ENCODE measurements at regions not wholly inside any gene's neighbourhood (a gene's known extent, or its start where the extent isn't known, plus 50 kb on each side); places are given as distances from the start of the nearest gene placed in this dataset.

DNA sequence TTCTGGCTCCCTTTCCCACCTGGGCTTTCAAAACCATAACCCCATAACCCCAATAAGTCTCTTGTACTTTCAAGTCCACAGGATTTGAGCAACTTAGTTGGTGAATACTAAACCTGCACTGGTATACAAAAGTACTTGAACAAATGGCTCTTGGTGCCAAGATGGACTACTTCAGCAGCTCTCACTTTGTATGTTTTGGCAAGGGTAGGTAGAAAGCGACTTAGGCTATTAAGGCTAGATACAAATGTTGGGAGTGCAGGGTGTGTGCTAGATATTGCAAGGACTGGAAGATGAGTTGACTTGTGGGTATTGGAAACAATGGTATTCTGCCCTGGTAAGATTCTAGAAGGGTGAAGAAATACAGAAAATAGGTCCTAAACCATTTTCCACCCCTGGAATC, 182.6 kb upstream of the MOCS1 start:
- DNase-seq (no peak), ATAC-seq (no peak)
- intact Hi-C loops (cut with micrococcal nuclease) = no loop called here

DNA sequence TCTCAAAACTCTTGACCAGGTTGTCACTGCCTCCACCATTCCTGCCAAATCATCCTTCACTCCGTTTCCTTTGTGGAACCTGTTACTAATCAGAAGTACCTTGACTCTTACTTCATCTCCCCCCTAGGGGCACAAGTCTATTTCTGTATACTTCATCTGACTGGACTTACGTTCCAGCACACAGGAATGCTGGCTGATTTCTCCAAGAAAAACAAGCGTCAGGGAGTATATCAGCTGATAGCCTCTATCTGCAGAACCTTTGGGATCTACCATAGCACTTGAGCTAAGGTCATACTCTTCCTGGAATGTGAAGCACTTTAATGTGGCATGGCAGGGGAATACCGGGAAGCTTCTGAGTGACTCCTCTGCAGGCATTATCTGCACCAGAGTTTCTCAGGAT, 178.1 kb upstream of the MOCS1 start:
- DNase-seq = no peak
- no peak for ATAC-seq
- intact Hi-C loops (cut with micrococcal nuclease) = no loop called here

DNA sequence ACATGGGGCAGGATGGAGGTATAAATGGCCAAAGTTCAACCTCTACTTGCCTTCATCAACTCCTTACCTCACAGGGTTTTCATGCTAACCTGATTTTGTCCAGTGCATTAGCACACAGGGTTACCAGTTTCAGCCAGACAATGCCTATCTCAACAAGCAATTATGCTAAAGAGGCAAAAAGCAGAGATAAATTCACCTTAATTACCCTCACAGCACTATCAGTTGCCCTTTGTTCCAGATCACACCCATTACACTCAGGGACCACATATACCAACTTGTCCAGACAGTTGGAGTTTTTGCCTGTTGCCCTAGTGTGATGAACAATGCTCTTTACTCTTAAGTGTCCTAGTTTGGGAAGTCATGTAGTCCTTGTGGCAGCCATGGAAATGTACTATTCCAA, 174.5 kb upstream of the MOCS1 start:
- DNase-seq = no peak
- intact Hi-C loops (cut with micrococcal nuclease) = no loop called here

DNA sequence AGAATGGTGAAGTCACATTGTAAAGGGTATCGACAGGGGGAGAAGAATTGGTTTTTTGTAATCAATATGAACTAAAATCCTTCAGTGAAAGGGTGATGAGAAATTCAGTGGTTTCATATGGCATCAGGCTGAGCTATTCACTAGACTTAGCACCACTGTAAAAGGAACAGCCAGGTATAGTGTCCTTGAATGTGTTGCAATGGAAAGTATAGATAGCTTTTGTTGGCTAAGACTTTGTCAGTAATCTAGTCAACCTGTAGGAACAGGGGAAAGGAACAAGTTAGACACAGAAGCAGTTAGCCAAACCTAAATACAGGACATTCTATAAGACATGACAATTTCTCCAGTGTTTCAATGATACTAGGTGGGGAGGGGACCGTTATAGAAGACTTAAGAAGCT, 172.6 kb upstream of the MOCS1 start:
- intact Hi-C loops (cut with micrococcal nuclease) = no loop called here
- ATAC-seq (no peak), DNase-seq (no peak)

More for the DNA sequence above, 174.5 kb upstream of the MOCS1 start:
- ATAC-seq = no peak

DNA sequence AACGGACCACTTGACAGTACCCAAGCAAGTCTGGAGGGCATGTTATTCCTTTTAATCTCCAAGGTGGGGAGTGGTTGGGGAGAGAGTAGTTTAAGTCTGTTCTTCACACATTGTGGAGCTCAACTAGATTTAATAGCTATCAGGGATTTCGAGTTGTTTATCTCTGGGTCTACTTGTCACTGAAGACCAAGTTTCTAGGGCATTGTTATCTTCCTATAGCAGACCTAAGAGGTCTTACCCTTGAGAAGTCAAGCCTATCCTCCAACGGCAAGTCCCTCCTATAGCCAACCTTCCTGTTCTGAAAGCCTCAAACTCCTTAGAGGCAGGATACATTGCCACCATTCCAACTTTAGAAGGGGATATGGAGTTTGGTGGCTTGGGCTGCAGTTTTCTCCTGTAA, 164.5 kb upstream of the MOCS1 start:
- no peak for ATAC-seq
- no peak for DNase-seq
- intact Hi-C loops (cut with micrococcal nuclease) = no loop called here

DNA sequence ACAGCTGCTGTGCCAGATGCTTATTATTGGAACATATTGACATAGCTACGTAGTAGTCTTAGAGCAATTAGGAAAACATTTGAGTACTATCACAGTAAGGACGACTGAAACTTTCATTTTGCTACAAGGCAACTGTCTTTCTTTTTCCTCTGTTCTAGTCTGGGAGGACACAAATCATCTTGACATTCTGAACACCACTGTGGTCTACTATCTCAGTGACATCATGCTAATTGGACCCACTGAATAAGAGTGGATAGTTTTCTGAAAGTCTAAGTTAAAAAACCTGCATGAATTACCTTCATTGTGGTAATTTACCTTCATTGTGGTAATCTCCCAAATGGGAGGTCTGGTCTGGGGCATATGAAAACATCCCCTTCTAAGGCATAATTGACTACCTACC, 163.3 kb upstream of the MOCS1 start:
- DNase-seq (no peak), ATAC-seq (no peak)
- intact Hi-C loops (cut with micrococcal nuclease) = no loop called here

DNA sequence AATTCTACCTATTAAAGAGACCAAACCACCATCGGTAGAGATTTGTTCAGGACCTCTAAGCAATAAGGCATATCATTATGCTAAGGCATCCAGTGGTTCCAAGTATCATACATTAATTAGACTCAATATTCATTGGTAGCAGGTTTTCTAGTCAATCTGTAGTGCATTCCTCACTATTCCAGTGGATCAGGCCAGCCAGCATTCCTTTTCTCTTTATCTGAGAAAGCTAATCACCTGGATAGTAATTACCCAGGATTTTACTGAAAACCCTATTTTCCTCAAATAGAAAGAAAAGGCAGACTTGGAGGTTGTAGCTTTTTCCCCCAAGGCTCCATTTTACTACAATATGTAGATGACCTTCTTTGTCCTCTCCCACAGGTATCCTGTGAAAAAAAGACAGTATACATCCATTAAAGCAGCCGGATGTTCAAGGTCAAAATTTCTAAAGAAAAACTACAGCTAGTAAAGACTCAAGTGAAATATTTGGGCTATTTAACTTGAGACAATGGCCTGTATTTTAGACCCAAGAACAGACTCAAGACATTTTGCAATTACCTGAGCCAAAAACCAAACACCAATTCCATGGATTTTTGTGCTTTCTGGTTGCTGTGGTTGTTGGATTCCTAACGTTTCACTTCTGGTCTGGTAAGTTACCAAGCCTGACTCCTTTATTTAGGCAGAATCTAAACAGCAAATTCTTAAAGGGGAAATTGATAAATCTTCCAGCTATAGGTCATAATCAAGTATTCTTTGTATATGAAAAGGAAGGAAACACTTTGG, 149.1 kb upstream of the MOCS1 start:
- no peak for DNase-seq
- no peak for ATAC-seq
- intact Hi-C loops (cut with micrococcal nuclease) = no loop called here

DNA sequence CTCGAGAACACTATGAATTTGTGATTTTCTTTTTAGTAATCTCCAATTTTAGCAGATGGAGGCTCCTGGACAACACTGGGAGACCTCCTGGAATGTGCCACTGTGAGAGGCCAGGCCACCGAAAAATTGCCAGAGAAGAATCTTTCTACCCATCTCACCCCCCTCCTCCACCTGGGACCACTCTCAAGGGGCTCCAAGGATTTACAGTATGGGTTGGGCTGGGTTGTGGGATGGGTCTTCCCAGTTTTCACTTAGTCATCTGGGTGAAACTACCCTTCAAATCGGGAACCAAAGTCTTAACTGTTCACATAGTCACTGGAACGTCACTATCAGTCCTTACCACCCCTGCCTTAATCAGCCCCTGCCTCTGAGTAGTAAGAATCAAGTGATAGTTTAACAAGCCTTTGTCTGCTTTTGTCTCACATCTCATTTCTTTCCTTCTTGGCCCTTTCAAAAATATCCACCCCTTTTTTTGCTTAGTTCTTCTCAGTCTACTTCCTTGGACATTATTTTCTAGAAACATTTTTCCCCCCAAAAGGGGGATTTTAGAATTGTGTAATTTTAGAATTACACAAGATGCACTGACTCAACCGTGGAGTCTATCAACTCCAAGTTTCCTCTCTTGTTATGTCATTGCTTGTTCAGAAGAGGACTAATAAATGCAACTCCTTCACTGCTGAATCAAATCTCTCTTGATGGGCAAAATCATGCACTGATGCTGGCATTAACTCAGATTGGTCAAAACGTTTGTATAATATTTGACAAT, 148.2 kb upstream of the MOCS1 start:
- DNase-seq (no peak), ATAC-seq (no peak)
- intact Hi-C loops (cut with micrococcal nuclease) = no loop called here

DNA sequence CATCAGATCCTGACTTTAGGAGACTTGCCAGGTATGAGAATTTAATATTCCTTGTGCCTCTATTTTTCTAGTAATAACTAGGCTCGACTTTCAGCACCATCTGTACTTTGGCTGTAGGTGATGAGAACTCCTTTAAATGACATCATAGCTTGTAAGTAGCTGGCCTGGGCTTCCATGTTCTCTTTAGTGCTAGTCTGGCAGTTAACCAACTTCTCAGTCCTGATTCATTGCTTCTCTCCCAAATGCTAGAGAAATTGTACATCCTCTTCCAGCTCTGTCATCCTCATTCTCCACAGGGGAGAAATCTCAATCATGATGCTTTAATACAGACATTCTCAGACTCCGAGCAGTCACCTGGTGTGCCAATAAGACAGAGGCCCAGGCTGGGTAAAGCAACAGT, 143.5 kb upstream of the MOCS1 start:
- DNase-seq = no peak
- ATAC-seq = no peak
- intact Hi-C loops (cut with micrococcal nuclease) = no loop called here

DNA sequence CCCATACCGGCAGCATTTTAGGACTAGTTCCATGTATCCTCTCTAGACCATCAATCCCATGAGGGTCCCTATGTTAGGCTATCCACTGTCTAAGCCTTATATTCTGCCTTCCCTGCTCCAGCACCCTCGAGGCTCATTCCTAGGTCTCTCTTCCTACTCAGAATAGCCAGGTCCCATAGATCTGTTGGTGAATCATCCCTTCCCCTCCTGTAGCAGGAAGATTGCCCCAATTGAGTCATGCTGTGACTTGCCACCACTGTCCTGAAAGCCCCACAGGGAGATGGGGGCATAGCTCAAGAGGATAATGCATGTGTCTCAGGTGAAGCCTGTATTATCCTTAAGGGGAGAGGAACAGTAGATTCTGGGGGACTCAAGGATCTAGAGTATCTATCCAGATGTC, 143.1 kb upstream of the MOCS1 start:
- ATAC-seq = no peak
- intact Hi-C loops (cut with micrococcal nuclease) = no loop called here
- no peak for DNase-seq

DNA sequence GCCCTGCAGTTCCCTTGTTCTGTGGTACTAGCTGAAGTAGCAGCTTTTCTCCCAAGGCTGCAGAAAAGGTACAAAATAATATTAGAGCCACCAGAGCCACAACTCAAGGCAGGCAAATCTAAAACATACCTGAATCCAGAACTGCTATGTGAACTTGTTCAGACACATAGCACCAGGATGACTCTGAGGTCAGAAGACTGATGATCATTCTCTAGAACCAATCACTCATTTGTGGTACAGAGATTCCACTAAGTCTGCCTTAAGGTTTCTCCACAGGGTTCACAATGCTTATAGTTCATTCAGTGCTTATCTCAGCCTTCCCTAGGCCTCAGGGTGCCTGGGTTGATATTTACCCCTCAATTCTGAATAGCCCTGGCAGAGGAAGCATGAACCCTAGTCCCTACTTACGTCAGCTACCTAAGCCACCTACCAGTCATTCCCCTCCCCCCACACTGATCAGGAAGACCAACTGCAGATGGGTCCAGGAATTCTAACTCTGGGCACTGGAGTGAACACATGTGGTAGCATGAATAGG, 140.9 kb upstream of the MOCS1 start:
- ATAC-seq (no peak), DNase-seq (no peak)
- intact Hi-C loops (cut with micrococcal nuclease) = no loop called here

DNA sequence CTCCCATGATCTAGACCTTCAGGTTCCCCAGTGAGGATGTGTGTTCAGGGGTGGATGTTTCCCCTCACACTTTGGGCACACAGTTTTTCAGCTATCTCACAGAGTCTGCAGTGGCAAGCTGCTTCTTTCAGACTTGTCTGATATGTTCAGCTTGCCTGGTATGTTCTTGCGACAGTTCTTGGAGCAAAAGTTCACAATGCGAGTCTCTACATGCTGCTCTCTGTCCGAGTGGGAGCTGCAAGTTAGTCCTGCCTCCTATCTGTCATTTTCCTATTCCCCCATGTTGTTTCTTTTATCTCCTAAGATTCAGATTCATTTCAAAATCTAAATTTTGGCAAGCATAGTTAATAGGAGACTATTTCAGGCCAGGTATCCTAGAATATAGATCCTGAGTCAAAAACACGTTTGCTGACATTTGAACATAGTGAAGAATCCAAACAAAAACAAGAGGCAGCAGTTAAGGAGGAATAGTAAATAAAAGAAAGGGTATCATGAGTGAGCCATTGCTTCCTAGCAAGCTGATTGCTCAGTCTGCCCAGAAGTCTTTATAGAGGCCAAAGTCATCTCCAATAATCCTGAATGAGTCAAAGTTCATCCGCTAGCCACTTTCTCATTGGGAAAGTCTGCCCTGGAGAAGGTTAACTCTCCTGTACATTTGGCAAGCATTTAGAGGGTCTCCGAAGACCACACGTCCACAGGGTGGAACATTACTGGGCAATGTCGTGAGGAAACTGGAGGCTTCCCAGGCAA, 140.2 kb upstream of the MOCS1 start:
- no peak for ATAC-seq
- intact Hi-C loops (cut with micrococcal nuclease) = no loop called here
- no peak for DNase-seq

DNA sequence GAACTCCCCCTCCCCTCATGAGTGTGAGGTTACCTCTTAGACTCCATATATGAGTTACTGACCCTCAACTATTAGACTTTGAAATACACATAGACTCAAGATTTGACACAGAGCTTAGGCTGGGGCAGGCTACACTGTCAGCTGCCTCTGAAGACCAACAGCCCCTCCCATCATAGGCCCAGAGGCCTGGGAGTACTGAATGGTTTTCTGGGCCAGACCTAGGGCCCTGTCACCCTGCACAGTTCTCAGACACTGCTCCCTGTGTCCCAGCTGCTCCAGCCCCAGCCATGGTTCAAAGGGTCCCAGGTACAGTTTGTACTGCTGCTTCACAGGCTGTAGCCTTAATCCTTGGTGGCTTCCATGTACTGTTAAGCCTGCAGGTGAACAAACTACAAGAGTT, 132.1 kb upstream of the MOCS1 start:
- ATAC-seq (no peak), DNase-seq (no peak)
- intact Hi-C loops (cut with micrococcal nuclease) = no loop called here

DNA sequence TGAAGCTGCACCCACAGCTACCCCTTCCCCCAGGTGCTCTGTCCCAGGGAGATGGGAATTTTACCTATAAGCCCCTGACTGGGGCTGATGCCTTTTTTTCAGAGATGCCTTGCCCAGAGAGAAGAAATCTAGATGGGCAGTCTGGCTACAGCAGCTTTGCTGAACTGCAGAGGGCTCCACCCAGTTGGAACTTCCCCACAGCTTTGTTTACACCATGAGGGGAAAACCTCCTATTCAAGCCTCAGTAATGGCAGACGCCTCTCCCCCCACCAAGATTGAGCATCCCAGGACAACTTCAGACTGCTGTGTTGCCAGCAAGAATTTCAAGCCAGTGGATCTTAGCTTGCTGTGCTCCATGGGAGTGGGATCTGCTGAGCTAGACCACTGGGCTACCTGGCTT, 122.6 kb upstream of the MOCS1 start:
- intact Hi-C loops (cut with micrococcal nuclease) = no loop called here
- no peak for DNase-seq

DNA sequence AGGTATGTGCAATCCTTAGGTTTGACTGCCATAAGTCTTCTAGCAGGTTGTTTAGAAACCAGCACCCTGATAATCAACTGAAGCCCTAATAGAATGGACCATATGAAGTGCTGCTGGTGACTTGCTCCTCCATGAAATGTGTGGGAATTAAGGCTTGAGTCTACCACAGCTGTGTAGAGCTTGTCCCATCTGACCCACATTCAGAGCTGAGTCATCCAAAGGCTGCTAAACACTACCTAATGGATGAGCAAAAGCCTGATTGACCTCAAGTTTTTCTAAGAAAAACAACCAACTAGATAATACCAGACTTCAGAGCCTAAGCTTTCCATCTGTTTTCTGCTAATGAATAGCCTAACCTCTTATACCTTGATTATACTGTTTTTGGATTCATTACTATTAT, 120.3 kb upstream of the MOCS1 start:
- DNase-seq (no peak), ATAC-seq (no peak)
- intact Hi-C loops (cut with micrococcal nuclease) = no loop called here

More for the DNA sequence above, 122.6 kb upstream of the MOCS1 start:
- ATAC-seq = no peak

DNA sequence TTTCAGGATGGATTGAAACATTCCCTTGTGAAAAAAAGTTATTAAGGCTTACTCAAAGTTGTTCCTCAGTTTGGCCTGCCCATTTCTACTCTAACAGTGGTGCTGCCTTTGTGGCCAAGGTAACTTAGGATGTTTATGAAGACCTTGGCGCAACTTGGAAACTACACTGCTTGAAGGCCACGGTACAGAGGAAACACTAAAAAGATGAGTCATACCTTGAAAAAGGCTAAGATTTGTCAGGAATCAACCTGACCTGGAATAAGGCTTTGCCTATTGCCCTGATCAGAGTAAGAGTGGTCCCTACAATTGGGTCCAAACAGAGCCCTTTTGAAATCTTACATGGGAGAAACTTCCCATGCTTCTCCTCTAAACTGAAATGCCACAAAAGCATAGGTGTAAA, 119.9 kb upstream of the MOCS1 start:
- ATAC-seq (no peak), DNase-seq (no peak)
- intact Hi-C loops (cut with micrococcal nuclease) = no loop called here

DNA sequence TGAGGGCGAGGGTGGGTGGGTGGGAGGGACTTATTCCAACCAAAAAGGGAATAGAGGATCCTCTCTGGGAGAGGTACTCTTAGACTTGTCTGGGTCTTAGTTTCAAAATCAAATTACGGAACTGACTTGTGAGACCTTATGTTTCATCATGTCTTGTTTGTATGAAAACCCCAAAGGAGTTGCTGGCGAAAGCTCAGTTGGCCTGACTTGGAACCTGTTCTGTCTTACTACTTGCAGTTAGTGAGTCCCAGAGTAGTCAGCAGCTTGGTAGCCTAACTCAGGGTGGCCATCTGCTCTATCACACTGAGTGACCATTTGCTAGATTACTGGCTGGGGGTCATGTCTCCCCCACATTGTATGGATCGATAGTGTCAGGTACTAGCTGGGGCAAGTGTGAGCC, 114.9 kb upstream of the MOCS1 start:
- DNase-seq = no peak
- no peak for ATAC-seq
- intact Hi-C loops (cut with micrococcal nuclease) = no loop called here

DNA sequence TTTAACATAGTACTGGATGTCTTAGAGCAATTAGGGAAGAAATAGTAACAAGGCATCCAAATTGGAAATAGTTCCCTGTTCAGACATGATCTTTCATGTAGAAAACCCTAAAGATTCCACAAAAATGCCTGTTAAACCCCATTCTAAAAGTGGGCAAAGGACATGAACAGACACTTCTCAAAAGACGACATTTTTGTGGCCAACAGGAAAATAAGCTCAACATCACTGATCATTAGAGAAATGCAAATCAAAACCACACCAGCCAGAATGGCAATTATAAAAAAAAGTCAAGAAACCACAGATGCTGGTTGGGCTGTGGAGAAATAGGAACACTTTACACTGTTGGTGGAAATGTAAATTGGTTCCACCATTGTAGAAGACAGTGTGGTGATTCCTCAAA, 109.9 kb upstream of the MOCS1 start:
- DNase-seq (no peak), ATAC-seq (no peak)
- intact Hi-C loops (cut with micrococcal nuclease) = no loop called here

DNA sequence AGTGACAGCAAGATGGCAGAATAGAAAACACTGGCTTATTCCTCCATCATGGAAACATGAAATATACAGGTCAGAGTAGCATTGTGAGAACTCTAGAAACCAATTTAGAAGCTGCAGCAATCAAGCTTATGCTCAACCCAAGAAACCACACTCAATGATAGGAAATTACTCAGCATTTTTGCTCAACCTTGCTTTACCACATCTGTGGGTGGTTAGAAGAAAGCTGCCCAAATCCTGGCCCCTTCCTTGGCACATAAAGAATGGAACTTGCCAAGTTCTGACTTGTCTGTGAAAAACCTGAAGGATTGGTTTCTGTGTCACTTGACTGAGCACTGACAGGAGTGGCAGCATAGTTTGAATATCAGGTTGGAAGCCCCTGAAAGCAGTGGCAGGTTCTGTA, 108.0 kb upstream of the MOCS1 start:
- no peak for DNase-seq
- no peak for ATAC-seq

DNA sequence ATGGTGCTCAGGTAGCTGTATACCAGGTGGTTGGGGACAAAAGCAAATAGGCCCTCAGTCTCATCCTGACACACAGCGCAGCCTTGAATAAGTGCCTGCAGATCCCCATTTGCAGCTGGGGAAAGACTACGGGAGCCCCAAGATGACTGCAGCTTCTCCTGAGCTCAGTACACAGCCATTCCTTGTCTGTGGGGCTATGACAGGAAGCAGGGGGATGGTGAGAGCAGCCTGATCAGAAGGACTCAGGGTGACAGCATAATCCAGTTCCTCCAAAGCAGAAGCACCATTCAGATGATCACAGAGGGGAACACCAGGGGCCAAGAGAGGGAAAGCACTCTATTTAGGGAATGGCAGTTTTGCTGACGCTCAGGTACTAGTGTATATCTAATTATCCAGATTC, 104.8 kb upstream of the MOCS1 start:
- DNase-seq (no peak), ATAC-seq (no peak)
- intact Hi-C loops (cut with micrococcal nuclease) = no loop called here

More for the DNA sequence above, 108.0 kb upstream of the MOCS1 start:
- intact Hi-C loops (cut with micrococcal nuclease) = no loop called here
